GM19240 (cell line): ENCODE measurements at regions not wholly inside any gene's neighbourhood (a gene's known extent, or its start where the extent isn't known, plus 50 kb on each side); places are given as distances from the start of the nearest gene placed in this dataset.

ENCODE experiments used
- DNase-seq: peaks from one replicate; pipeline ENCODE4 v3.0.0; 2011; ENCODE audit warnings: low spot score; ENCODE audit not compliant: insufficient read length

GRCh38 chr3:99373088-99373845 is 265.1 kb upstream of the COL8A1 start:
- no peak for DNase-seq

GRCh38 chr3:99366663-99367429 is 271.5 kb upstream of the COL8A1 start:
- DNase-seq, result no peak

- no peak for DNase-seq
Measured at GRCh38 chr3:99365979-99366378, 272.4 kb upstream of the COL8A1 start.

DNA sequence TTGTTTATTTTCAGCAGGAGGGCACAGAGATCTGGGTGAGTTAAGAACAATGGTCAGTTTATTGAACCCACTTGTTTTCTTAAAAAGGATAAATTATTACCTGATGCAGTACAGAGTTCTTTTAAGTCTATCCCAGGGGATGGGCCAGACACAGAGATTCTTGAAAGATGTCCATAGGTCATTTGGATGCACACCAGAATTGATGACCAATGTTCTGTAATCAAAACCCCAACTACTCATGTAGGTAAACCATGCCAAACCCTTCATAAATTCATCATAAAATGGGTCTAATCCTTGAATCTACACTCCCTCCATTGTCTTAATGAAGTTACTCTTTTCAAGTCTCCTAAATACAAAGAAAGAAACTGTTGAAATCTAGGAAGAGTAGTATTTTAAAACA is 273.0 kb upstream of the COL8A1 start:
- no peak for DNase-seq

GRCh38 chr3:99357131-99357530 is 281.3 kb upstream of the COL8A1 start:
- no peak for DNase-seq

DNA sequence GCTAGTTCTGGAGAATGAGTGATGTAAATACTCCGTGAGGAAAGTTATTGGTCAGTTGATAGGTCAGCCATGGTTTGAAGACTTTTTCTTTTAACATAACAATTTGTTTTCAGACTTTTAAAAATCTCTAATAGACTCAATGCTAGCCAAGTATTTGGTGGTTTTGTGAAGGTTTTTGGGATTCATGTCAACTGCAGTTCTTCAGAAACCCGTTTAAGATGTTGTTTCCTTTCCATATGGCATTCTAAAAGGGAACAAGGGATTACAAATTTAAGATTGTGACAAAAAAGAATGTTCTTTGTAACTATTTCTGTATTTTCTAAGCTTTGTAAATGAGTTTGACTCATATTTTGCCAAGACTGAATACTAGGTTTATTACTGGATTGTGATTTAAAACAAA is 281.7 kb upstream of the COL8A1 start:
- DNase-seq, result no peak

- DNase-seq, result no peak
Measured at GRCh38 chr3:99355465-99355864, 282.9 kb upstream of the COL8A1 start.

DNA sequence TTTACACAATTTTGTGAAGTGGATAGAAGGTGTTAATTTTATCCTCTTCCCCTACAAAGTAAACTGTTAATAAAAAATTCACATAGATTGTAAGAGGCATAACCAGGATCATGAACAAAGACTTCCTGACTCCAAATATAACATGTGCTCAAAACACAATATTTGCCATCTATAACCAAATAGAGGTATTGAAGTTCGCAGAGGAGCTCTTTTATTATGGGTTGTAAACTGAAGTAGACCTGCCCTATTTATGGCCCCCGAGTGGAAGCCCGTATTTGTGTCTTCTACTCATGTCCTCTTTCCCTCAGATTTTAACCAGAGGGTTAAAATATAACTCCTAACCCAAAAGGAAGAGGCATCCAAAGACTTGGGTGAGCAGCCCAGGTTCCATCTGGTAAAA is 285.6 kb upstream of the COL8A1 start:
- no peak for DNase-seq

DNA sequence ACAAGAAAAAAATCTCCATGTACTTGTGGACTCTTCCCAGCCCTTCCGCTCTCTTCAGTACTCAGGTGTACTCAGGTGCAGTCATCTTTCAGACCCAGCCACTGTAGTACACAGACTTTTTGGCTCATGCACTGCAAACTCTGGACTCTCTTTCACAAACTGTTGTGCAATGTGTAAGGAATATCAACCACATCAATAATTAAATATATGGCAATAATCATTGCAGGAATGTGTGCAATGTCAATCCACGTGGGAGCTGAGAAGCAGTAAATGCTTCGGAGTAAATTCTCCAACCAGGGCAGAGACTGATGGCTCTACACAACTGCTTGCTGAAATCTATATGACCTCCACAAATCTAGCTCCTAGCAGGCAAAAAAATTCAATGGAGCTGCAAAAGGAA is 287.3 kb upstream of the COL8A1 start:
- no peak for DNase-seq

- no peak for DNase-seq
Measured at GRCh38 chr3:99348451-99348850, 289.9 kb upstream of the COL8A1 start.

DNA sequence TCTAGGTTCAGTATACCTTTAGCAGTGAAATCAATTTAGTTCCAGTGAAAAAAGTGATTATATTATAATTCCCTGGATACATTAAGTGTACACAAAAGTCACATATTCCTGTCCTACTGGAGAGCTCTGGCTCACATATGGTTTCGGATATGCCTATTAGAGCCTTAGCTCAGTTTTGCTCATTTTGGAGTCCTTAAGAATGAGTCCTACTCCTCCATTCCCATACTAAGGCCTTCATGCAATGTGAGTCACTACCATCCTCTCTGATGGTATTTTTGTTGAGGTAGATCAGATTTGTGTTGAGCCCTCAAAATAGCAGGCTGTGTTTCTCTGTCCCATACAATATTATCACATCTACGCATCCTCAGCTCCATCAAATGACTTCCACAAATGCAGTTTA is 294.2 kb upstream of the COL8A1 start:
- no peak for DNase-seq

DNA sequence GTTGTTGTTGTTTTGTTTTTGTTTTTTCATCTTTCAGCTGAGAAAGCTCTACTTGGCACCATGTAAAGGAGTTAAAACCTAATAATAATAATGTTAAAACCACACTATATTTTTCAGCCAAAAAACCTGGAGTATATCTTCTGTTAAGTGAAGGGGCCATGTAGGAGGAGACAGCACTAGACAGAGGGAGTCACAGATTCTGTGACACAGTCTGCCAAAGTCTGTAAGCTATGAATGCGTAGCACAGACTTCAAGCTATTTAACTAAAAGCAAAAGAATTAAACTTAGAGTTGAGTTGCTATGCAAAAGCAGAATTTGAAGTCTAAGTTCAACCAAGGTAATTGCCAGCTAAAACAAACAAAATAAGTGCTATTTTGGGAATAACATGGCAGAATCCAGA is 296.0 kb upstream of the COL8A1 start:
- DNase-seq, result no peak

- no peak for DNase-seq
Measured at GRCh38 chr3:99339222-99339621, 299.2 kb upstream of the COL8A1 start.

- DNase-seq, result no peak
Measured at GRCh38 chr3:99332718-99333117, 305.7 kb upstream of the COL8A1 start.

DNA sequence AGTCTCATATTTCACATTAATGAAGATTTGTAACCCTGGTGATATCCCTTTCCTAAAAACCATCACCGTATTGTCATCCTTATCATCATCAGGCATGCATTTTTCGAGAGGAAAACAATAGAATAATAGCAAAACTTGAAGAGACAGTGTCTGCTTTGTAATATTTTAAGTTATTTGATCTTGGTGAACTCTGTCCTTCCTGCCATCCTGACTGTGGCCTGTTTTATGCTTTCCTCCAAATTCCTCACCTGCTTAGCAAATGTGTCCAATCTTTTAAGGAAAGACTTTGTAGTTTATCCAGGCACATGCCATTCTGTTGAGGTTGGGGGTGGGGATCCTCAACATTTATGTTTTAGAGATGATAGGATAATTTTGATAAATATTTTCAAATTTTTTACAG is 306.1 kb upstream of the COL8A1 start:
- DNase-seq, result no peak

GRCh38 chr3:99330924-99331532 is 307.4 kb upstream of the COL8A1 start:
- no peak for DNase-seq

- no peak for DNase-seq
Measured at GRCh38 chr3:99330281-99330680, 308.1 kb upstream of the COL8A1 start.

DNA sequence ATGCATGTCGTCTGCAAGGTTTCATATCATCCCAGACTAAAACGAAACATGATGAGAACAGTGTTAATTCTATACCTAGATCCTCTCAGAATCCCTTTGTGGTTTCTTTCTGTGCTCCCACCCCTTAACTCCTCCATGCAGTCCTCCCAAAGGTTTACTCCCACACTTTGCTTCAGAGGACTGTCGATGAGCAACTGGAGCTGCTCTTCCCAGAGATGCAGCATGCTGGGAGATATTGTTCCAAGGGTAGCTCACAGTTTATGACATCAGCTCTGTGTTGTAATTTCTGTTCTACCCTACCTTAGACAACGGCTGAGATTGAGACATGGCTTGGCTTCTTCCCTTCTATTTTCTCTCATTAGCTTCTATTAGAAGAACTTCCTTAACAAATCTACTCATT is 313.0 kb upstream of the COL8A1 start:
- DNase-seq, result no peak

- no peak for DNase-seq
Measured at GRCh38 chr3:99324636-99325203, 313.7 kb upstream of the COL8A1 start.

GRCh38 chr3:99323940-99324339 is 314.5 kb upstream of the COL8A1 start:
- DNase-seq, result no peak

DNA sequence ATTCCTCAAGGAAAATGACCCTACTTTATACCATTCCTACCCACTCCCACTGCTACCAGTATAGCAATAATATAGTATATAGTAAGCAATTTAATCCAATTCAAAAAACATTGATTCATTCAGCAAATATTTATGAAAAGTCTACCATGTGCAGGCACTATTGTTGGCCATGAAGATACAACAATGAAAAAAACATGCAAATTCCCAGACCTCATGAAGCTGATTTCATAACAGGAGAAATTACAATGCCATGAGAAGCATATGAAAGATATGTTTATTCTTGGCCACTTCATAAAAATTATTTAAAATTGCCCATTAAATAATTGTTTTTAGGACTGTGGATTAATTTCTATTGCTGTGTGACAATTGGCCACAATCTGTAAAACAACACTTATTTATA is 315.8 kb upstream of the COL8A1 start:
- no peak for DNase-seq

DNA sequence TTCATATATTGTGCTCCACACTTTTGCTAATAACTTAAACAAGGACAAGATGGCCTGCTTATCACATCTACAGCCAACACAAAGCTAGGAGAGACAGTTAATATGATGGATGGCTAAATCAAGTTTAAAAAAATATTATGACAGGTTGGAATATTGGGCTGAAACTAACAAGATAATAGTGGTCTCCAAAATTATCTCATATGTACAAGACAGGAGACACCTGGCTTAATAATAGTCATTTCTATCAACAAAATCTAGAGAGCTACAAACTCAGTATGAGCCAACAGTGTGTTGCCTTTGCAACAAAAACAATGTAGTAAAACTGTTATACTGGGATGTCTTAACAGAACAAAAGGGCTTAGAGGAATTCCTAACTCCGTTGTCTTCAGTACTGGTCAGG is 317.1 kb upstream of the COL8A1 start:
- no peak for DNase-seq
